ENCODE measurements at regions not wholly inside any gene's neighbourhood (a gene's known extent, or its start where the extent isn't known, plus 50 kb on each side); places are given as distances from the start of the nearest gene placed in this dataset.

GRCh38 chr10:88161756-88162155, 298.3 kb downstream of the PTEN start (continued):
- TF ChIP-seq ZNF317 (CRISPR knock-in tag; IDR thresholded peaks at IDR 0.05; ENCODE audit: borderline replicate concordance, low read depth), result no peak

- no peak overlapping the region for H3K4me3 Mint-ChIP-seq
- no peaks in the 10 kb centered on the region for H3K36me3 Mint-ChIP-seq
- no peak overlapping the region for H3K27ac Mint-ChIP-seq
- DNase-seq (ENCODE audit: low spot score) (no peak), ATAC-seq (no peak)
- peaks cover 16% of the 10 kb centered on the region for H3K9me3 Mint-ChIP-seq
- H3K27me3 Mint-ChIP-seq (ENCODE audit: low read depth), result no peaks in the 10 kb centered on the region; the same call in 1 of the 2 replicates
- ChIA-PET CTCF (no interaction called here), POLR2A (no interaction called here)
- peaks cover 9% of the 10 kb centered on the region for H3K4me1 Mint-ChIP-seq
- TF ChIP-seq NR3C1 (CRISPR knock-in tag; conservative IDR thresholded peaks at IDR 0.05; ENCODE audit: low read depth), result no peak
- no peak for TF ChIP-seq NFATC4 (CRISPR knock-in tag; IDR thresholded peaks at IDR 0.05)
- TF ChIP-seq TP53 (CRISPR knock-in tag; IDR thresholded peaks at IDR 0.05), result no peak
- TF ChIP-seq SOX15 (CRISPR knock-in tag; IDR thresholded peaks at IDR 0.05), result no peak
- no peak for TF ChIP-seq TCF7 (CRISPR knock-in tag; IDR thresholded peaks at IDR 0.05; ENCODE audit: low read depth)
- TF ChIP-seq, protein P1, sequence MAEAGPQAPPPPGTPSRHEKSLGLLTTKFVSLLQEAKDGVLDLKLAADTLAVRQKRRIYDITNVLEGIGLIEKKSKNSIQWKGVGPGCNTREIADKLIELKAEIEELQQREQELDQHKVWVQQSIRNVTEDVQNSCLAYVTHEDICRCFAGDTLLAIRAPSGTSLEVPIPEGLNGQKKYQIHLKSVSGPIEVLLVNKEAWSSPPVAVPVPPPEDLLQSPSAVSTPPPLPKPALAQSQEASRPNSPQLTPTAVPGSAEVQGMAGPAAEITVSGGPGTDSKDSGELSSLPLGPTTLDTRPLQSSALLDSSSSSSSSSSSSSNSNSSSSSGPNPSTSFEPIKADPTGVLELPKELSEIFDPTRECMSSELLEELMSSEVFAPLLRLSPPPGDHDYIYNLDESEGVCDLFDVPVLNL (CRISPR knock-in tag; IDR thresholded peaks at IDR 0.05; ENCODE audit: borderline replicate concordance, low read depth), result no peak
- TF ChIP-seq MAX (CRISPR knock-in tag; IDR thresholded peaks at IDR 0.05), result no peak
- no peak for TF ChIP-seq ZNF219 (CRISPR knock-in tag; IDR thresholded peaks at IDR 0.05; ENCODE audit: borderline replicate concordance)
- no peak for TF ChIP-seq ZNF671 (CRISPR knock-in tag; IDR thresholded peaks at IDR 0.05)
- TF ChIP-seq ZNF416 (CRISPR knock-in tag; IDR thresholded peaks at IDR 0.05), result no peak
- TF ChIP-seq TEAD1 (CRISPR knock-in tag; IDR thresholded peaks at IDR 0.05), result no peak
- no peak for TF ChIP-seq ZBTB21 (CRISPR knock-in tag; IDR thresholded peaks at IDR 0.05; ENCODE audit: borderline replicate concordance)
- TF ChIP-seq HMGA2 (CRISPR knock-in tag; IDR thresholded peaks at IDR 0.05), result no peak
Observed at GRCh38 chr10:88162852-88163251, 299.4 kb downstream of the PTEN start.

DNA sequence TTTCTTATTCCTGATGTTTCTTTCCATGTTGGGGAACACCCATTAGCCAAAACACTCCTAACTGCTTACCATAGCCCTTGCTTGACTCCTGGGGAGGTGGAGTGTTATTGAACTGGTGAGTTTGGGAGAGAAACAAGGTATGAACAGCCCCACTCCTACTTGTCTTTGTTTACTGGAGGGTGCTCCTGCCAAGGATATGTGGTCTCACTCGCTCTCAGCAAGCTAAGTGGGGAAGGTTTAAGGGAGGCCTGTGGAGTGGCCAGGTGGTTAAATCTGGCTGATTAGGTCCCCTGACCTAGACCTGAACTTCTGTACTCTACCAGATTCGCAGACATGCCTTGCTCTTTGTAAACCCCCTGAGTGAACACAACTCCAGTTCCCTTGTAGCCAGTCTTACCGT, 300.1 kb downstream of the PTEN start:
- Mint-ChIP-seq H3K36me3 (no peaks in the 10 kb centered on the region), H3K4me1 (peaks cover 9% of the 10 kb centered on the region), H3K4me3 (no peak overlapping the region), H3K27me3 (ENCODE audit: low read depth) (no peaks in the 10 kb centered on the region; the same call in 1 of the 2 replicates), H3K27ac (no peak overlapping the region), H3K9me3 (peaks cover 21% of the 10 kb centered on the region)
- CTCF ChIA-PET, result no interaction called here
- POLR2A ChIA-PET, result no interaction called here
- ATAC-seq (no peak), DNase-seq (ENCODE audit: low spot score) (no peak)
- no peak for TF ChIP-seq USF2 (CRISPR knock-in tag; IDR thresholded peaks at IDR 0.05)
- no peak for TF ChIP-seq KAT7 (CRISPR knock-in tag; IDR thresholded peaks at IDR 0.05; ENCODE audit: borderline replicate concordance)
- TF ChIP-seq ESRRA (CRISPR knock-in tag; IDR thresholded peaks at IDR 0.05; ENCODE audit: borderline replicate concordance), result no peak
- TF ChIP-seq, protein P2, sequence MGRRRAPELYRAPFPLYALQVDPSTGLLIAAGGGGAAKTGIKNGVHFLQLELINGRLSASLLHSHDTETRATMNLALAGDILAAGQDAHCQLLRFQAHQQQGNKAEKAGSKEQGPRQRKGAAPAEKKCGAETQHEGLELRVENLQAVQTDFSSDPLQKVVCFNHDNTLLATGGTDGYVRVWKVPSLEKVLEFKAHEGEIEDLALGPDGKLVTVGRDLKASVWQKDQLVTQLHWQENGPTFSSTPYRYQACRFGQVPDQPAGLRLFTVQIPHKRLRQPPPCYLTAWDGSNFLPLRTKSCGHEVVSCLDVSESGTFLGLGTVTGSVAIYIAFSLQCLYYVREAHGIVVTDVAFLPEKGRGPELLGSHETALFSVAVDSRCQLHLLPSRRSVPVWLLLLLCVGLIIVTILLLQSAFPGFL (CRISPR knock-in tag; IDR thresholded peaks at IDR 0.05; ENCODE audit: borderline replicate concordance), result no peak
- TF ChIP-seq ZNF532 (CRISPR knock-in tag; IDR thresholded peaks at IDR 0.05; ENCODE audit: borderline replicate concordance), result no peak
- TF ChIP-seq JAZF1 (CRISPR knock-in tag; IDR thresholded peaks at IDR 0.05), result no peak
- TF ChIP-seq ZNF396 (CRISPR knock-in tag; IDR thresholded peaks at IDR 0.05; ENCODE audit: borderline replicate concordance), result no peak
- TF ChIP-seq STAT6 (CRISPR knock-in tag; conservative IDR thresholded peaks at IDR 0.05; ENCODE audit: low read depth), result no peak
- TF ChIP-seq, protein P3, sequence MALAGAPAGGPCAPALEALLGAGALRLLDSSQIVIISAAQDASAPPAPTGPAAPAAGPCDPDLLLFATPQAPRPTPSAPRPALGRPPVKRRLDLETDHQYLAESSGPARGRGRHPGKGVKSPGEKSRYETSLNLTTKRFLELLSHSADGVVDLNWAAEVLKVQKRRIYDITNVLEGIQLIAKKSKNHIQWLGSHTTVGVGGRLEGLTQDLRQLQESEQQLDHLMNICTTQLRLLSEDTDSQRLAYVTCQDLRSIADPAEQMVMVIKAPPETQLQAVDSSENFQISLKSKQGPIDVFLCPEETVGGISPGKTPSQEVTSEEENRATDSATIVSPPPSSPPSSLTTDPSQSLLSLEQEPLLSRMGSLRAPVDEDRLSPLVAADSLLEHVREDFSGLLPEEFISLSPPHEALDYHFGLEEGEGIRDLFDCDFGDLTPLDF (CRISPR knock-in tag; IDR thresholded peaks at IDR 0.05), result no peak
- no peak for TF ChIP-seq NFE2L1 (CRISPR knock-in tag; IDR thresholded peaks at IDR 0.05)
